MCF 10A (cell line): ENCODE measurements at regions not wholly inside any gene's neighbourhood (a gene's known extent, or its start where the extent isn't known, plus 50 kb on each side); places are given as distances from the start of the nearest gene placed in this dataset.
"Not testable (repeated sequence)": the region's sequence is repeated elsewhere in the genome, so short reads cannot be mapped to it uniquely, and the experiment has no call there.

Experiments used
- BruUV-seq: library from RNA; stranded (reverse); fragments of 400-500 nt; replicated peaks from 2 replicates; lab custom pipeline; 2021; lab: Mats Ljungman, UMichigan
- CTCF ChIA-PET: fragments of 300-600 bp; sonication (Branson Sonifier 250); formaldehyde crosslinking; extraction: SDS; loops from one replicate; lab custom pipeline; 2021; ENCODE audit warnings: antibody characterized with exemption, inconsistent platforms; lab: Yijun Ruan, JAX
- POLR2A ChIA-PET: fragments of 300-600, 350-650 bp; sonication (Branson Sonifier 250); formaldehyde crosslinking; extraction: SDS; loops from one replicate; lab custom pipeline; 2020; ENCODE audit warnings: antibody characterized with exemption, inconsistent platforms; lab: Yijun Ruan, JAX
- DNase-seq: peaks from one replicate; pipeline ENCODE4 v3.0.0-alpha.2; 2018; ENCODE audit not compliant: unreplicated experiment
- H3K27ac Mint-ChIP-seq: one replicate; pipeline ENCODE4 v1.8.0; 2022; ENCODE audit warnings: mild to moderate bottlenecking, low read depth, mixed read lengths; ENCODE audit not compliant: unreplicated experiment
- H3K27me3 Mint-ChIP-seq: one replicate; pipeline ENCODE4 v1.8.0; 2022; ENCODE audit warnings: mixed read lengths; ENCODE audit not compliant: insufficient read depth, unreplicated experiment
- H3K36me3 Mint-ChIP-seq: one replicate; pipeline ENCODE4 v1.8.0; 2022; ENCODE audit warnings: mild to moderate bottlenecking, moderate library complexity, mixed read lengths; ENCODE audit not compliant: insufficient read depth, unreplicated experiment
- H3K4me1 Mint-ChIP-seq: one replicate; pipeline ENCODE4 v1.8.0; 2022; ENCODE audit warnings: mixed read lengths; ENCODE audit not compliant: insufficient read depth, unreplicated experiment
- H3K4me3 Mint-ChIP-seq: one replicate; pipeline ENCODE4 v1.8.0; 2022; ENCODE audit warnings: mild to moderate bottlenecking, moderate library complexity, mixed read lengths; ENCODE audit not compliant: unreplicated experiment
- H3K9me3 Mint-ChIP-seq: one replicate; pipeline ENCODE4 v1.8.0; 2022; ENCODE audit warnings: mixed read lengths; ENCODE audit not compliant: unreplicated experiment
- intact Hi-C: fragments of 100-400 bp; cut with micrococcal nuclease; formaldehyde crosslinking; loops from 2 replicates; pipeline ENCODE4 v1.14.1; 2022
- TF ChIP-seq, protein P1 (sequence below): fragments of 200-600 bp; IDR thresholded peaks from one replicate; pipeline ENCODE4 v1.8.0; 2022; ENCODE audit warnings: antibody characterized with exemption, mild to moderate bottlenecking; ENCODE audit not compliant: unreplicated experiment

DNA sequence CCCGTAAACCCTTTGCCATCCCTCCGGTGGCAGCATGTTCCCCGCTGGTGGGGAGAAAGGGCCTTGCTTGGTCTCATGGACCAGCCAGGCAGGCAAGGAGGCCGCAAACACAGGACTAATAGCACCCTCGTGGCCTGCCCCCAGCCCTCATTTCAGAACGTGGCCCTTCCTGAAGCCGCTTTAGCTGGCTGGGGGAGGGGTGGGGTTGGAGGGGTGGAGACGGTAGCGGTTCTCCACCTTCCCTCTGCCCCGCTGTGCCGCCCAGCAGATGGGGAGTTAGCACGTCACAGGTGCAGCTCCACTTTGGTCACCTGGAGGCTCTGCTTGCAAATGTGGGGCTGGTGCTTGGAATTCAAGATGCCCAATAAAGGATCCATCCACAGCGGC is 59.3 kb upstream of the URI1 start:
- BruUV-seq = no TSS peak
- Mint-ChIP-seq H3K4me1 (peaks cover 11% of the 10 kb centered on the region), H3K27me3 (no peaks in the 10 kb centered on the region), H3K27ac (no peak overlapping the region), H3K4me3 (no peak overlapping the region), H3K9me3 (no peaks in the 10 kb centered on the region), H3K36me3 (no peaks in the 10 kb centered on the region)
- CTCF ChIA-PET = interaction anchor here (0.6 to 0.9 kb wide), 2 partner anchors 10 to 131 kb away, joined by 3 read pairs; no protein-coding TSS in a partner anchor
- TF ChIP-seq, protein P1, sequence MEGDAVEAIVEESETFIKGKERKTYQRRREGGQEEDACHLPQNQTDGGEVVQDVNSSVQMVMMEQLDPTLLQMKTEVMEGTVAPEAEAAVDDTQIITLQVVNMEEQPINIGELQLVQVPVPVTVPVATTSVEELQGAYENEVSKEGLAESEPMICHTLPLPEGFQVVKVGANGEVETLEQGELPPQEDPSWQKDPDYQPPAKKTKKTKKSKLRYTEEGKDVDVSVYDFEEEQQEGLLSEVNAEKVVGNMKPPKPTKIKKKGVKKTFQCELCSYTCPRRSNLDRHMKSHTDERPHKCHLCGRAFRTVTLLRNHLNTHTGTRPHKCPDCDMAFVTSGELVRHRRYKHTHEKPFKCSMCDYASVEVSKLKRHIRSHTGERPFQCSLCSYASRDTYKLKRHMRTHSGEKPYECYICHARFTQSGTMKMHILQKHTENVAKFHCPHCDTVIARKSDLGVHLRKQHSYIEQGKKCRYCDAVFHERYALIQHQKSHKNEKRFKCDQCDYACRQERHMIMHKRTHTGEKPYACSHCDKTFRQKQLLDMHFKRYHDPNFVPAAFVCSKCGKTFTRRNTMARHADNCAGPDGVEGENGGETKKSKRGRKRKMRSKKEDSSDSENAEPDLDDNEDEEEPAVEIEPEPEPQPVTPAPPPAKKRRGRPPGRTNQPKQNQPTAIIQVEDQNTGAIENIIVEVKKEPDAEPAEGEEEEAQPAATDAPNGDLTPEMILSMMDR = no peak
- no peak for DNase-seq
- POLR2A ChIA-PET = interaction anchor here (0.7 kb wide), 1 partner anchor 117 kb away, joined by 3 read pairs; no protein-coding TSS in a partner anchor
- intact Hi-C loops = no loop called here

DNA sequence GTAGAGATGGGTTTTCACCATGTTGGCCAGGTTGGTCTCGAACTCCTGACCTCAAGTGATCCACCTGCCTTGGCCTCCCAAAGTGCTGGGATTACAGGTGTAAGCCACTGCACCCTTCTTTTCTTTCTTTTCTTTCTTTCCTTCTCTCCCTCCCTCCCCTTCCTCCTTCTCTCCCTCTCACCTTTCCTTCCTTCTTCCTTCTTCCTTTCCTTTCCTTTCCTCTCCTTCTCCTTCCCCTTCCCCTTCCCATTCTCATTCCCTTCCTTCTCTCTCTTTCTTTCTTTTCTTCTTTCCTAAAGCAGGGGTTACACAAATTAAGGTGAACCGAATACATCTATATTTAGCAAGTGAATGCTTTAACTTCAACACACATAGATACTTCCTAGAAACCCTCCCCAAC is 58.0 kb upstream of the URI1 start:
- Mint-ChIP-seq H3K4me3 (no peak overlapping the region), H3K27ac (no peak overlapping the region), H3K27me3 (no peaks in the 10 kb centered on the region), H3K9me3 (no peaks in the 10 kb centered on the region), H3K36me3 (no peaks in the 10 kb centered on the region), H3K4me1 (peaks cover 6% of the 10 kb centered on the region)
- ChIA-PET CTCF (interaction anchor here (3.8 kb wide), 1 partner anchor 10 kb away, joined by 19 read pairs; no protein-coding TSS in a partner anchor), POLR2A (interaction anchor here (0.6 kb wide), 1 partner anchor 28 kb away, joined by 3 read pairs; no protein-coding TSS in a partner anchor)
- BruUV-seq = no TSS peak
- intact Hi-C loops = no loop called here
- DNase-seq = no peak
- TF ChIP-seq, protein P1 = no peak

DNA sequence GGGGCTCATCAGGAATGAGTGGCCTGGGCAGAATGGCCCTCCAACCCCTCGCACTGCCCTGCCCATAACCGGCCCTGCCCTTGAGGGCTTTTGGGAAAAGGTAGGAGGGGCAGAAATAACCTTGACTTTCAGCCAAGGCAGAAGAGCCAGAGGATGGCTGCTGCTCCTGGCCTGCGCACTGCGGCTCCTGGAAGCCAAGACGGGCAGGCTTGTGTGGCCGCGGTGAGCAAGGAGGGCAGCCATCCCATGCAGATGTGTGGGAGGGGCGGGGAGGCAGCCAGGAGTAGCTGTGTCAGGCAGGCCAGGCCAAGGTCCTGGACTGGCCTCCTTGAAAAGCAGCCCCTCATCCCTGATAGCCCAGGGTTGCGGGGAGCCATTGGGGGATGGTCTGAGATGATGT is 57.6 kb upstream of the URI1 start:
- Mint-ChIP-seq H3K4me3 (no peak overlapping the region), H3K36me3 (no peaks in the 10 kb centered on the region), H3K9me3 (no peaks in the 10 kb centered on the region), H3K4me1 (peaks cover 5% of the 10 kb centered on the region), H3K27me3 (no peaks in the 10 kb centered on the region), H3K27ac (no peak overlapping the region)
- intact Hi-C loops = no loop called here
- BruUV-seq = no TSS peak
- POLR2A ChIA-PET = interaction anchor here (0.6 kb wide), 1 partner anchor 28 kb away, joined by 3 read pairs; no protein-coding TSS in a partner anchor
- CTCF ChIA-PET = interaction anchor here (3.8 kb wide), 1 partner anchor 11 kb away, joined by 19 read pairs; no protein-coding TSS in a partner anchor
- TF ChIP-seq, protein P1 = no peak
- no peak for DNase-seq

DNA sequence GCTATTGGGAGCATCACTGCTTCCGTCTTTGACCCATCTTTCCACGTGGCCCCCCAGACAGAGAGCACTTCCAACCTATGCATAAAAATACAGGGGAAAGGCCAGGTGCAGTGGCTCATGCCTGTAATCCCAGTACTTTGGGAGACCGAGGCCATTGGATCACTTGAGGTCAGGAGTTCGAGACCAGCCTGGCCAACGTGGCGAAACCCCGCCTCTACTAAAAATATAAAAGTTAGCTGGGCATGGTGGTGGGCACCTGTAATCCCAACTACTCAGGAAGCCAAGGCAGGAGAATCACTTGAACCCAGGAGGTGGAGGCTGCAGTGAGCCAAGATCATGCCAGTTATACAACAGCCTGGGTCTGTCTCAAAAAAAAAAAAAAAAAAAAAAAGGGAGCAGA is 55.9 kb upstream of the URI1 start:
- H3K36me3 Mint-ChIP-seq, DNase-seq, POLR2A ChIA-PET, H3K27ac Mint-ChIP-seq, H3K4me3 Mint-ChIP-seq, BruUV-seq, H3K27me3 Mint-ChIP-seq, intact Hi-C loops, H3K4me1 Mint-ChIP-seq, H3K9me3 Mint-ChIP-seq: not testable (repeated sequence)
- CTCF ChIA-PET = interaction anchor here (0.7 to 3.8 kb wide), 3 partner anchors 12 to 28 kb away, joined by 3 to 19 read pairs (median 3); no protein-coding TSS in a partner anchor
